KG1 (cell line): ENCODE measurements at regions not wholly inside any gene's neighbourhood (a gene's known extent, or its start where the extent isn't known, plus 50 kb on each side); places are given as distances from the start of the nearest gene placed in this dataset.

Source experiments
- DNase-seq: peaks from one replicate; lab custom pipeline; 2025; lab: John Stamatoyannopoulos, UW

- no peak for DNase-seq
Measured at GRCh38 chr3:148026009-148026588, 616.9 kb downstream of the ZIC1 start.

DNA sequence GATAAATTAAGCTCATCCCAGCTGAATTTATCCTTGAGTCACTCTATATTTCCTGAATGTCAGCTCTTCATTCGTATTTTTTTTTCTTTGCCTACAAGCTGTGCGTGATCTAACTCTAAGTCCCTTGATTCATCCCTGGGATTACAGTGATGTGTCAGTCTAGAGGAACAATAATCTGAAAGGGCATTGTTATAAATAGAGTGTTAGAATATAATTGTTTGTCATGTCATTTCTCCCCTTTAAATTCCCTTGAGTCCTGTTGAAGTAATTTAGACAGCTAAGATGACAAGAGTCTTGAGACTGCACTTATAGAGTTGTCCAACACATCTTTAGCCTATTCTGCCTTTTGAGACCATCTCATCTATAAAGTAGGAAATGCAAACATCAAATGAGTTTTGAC is 621.8 kb downstream of the ZIC1 start:
- no peak for DNase-seq

DNA sequence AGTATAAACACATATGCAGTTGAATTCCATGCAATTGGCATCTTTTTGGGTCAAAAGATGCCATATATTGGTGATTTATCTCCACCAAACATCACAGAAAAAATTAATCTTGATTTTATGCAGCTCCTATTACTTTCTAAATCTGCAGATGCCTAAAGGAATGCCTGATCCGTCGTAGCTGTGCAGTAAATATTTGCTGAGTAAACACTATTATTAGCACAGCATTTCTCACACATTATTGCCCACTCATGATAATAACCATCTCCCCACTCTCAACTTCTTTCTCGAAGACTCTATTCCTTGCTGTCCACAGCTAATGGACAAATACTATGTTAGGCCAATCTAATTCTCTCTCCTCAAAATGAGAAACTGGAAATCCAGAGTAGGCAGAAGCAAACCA is 625.2 kb downstream of the ZIC1 start:
- no peak for DNase-seq

GRCh38 chr3:148036331-148036876 is 627.2 kb downstream of the ZIC1 start:
- no peak for DNase-seq

GRCh38 chr3:148042663-148043445 is 633.7 kb downstream of the ZIC1 start:
- no peak for DNase-seq

GRCh38 chr3:148044151-148044550 is 635.0 kb downstream of the ZIC1 start:
- no peak for DNase-seq

- no peak for DNase-seq
Measured at GRCh38 chr3:148054999-148055398, 642.7 kb upstream of the AGTR1 start.

DNA sequence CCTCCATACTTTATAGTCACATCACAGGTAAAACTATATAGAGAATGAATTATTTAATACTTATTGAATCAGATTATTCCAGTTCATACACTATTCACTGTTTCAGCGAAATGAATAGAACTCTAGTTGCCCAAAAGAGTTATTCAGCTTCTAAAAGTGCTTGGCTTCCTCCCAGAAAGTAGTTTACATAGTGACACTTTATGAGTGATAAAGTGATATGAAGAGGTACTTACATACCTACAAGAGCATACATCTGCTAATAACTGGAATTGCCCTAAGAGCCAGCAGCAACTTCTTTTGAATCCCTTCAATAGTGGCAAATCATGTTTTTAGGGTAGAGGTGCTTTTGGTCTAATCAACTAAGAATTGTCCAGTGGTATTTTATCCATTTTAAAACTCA is 635.1 kb upstream of the AGTR1 start:
- no peak for DNase-seq

DNA sequence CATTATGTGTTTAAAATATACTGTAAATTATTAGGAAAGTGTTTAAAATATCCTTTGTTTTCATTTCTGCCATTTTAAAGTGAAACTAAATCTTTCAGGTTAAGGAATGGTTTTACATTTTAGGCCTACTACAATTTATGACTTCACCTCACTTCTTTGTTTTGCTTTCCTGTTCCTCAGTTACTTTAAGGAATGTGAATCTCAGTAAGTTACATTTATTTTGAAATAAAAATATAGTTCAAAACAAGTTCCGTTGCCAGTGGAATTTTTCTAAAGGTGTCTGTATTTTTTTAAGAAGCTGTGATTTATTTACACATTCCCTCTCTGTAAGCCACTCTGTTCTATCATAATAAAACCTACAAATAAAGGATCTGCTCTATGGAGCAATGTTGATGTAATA is 630.9 kb upstream of the AGTR1 start:
- no peak for DNase-seq

DNA sequence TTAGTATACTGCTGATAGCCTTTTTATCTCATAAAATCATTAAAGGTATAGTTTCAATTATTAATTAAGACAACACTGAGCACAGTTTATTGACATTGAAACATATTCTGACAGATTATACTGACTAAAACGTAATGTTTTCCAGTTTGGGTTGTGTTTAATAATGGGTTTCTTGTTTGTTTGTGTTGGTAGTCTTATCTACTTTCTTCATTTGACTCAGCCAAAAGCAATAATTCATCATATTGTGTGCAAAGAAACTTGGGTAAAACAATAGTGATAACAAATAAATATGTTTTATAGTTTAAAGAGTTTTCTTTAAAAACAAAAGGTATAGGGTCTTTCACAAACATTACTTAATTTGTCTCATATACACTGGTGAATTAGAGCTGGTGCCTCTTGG is 629.2 kb upstream of the AGTR1 start:
- DNase-seq, result no peak

DNA sequence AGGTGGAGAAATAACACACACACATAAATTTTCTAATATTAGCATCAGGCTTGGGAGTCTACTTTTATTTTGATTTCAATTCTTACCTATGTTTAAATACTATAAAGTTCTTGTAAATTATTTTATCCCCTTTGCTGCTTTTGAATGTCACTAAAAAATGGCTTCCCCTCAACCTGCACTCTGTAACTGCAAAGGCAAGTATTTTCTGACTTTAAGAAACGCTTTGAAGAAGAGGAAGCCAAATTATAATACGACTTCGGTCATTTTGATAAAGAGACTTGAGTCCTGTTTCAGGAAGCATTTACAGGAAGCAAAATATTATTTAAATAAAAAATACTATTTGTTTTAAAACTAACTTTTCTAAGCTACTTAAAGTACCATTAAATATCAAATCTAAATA is 627.7 kb upstream of the AGTR1 start:
- no peak for DNase-seq

DNA sequence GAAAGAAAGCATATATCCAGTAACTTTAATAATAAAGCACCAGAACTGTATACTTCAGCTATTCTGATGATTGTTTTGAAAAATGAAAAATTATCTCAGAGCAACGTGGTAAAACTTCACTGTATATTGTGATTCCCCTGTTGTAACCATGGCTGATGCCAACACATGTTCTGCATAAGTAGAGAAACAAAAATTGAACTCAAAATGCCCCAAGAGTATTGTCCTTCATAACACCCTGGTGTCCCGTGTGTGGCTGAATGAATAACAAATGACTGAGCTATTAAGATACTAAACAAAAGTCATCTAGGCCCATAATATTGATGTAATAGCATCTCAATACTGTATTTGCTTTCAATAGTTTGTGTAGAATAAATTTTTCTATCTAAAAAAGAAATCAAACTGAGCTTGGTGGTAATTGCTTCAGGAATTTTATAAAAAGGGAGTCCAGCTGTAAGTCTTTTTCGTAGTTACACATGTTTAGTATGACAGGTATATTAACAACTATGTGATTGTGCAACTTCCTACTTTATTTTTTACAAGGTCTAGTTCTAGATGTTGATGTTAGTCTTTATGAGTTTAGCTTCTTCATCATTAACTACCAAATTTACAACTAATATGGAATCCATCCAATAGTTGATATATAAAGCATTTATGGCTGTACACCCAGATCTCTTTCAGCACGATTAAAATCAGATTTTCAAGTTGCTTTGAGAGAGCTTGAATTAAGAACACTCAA is 623.8 kb upstream of the AGTR1 start:
- no peak for DNase-seq

GRCh38 chr3:148074946-148075345 is 622.8 kb upstream of the AGTR1 start:
- no peak for DNase-seq

DNA sequence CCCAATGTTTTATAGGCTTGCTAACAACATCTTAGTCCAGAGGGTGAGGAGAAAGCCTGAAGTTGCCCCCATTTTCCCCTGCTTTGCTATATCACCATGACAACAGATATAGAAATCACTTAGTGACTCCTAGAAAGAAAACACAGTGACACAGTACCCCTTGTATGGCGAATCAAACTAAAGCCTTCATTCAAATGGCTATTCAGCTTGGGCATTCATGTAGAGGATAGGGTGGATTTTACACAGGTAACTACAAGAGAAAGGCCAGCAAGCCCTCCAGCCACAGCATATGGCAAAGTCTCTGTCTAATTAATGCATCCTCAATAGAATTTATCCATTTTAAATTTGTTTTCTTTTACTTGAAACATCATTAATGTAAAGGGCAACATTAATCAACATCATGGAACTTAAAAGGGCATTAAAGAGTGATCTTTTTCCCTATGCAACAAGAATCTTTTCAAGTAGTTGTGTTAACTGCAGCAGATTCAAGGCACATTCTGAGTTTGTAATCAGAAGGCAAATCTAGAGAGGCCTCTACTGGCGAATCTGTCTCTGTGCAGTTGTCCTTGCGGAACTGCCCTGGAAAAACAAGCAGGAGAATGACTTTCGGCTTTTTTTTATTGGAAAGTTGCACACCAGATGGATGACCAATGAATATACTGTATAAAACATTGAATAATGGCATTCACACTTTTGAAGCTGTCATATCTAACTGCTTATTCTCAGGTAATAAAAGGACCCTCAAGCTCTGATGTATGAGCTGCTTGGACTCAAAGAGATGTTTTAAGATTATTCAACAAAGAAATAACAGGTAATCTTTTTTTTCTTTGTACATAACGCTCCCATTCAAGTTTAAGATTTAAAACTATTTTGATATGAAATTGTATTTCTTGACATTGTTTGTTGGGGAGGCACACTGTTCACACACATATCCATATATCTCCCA is 621.7 kb upstream of the AGTR1 start:
- DNase-seq, result no peak

DNA sequence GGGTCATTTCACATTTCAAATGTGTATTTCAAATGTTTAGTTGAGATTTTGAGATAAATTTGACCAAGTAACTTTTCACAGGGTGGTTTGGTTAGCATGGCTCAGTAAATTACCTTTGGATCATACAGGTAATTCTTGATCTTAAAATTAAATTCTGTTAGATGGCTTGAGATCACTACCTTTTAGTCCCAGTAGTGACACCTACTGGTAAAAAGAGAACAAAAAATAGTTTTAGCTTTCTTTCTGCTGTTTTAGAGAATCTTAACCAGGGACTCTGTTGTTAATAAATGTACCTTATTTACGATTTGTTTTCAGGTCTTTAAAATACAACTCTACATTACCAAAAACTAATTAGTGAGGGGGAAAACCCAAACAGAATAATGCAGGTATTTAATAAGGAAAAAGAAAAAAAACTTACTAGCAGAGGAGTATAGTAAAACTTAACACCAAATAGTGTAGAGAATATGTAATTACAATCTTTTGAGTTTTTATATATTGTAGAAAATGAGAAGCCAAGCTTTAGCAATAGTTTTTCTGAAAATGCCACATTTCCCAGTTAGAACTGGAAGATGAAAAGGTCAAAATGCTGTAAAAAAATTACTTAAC is 620.3 kb upstream of the AGTR1 start:
- DNase-seq, result peak; percentile 6

DNA sequence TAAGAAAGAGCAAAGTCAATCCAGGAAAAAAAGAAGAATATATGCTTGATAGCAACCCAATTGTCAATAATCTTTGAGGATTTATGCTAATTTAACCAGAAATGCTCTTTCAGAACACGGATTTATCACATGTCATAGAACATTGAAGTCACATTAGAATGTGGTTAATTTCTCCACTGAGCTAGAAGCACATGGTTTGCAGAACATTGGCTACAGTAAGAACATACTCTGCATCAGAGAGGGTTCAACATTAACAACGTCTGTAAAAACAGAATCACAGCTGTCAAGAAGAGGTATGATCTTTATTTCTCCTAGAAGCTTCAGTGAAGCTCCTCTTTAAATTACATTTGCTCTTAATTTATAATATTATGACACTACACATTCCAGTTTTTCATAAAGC is 619.7 kb upstream of the AGTR1 start:
- no peak for DNase-seq

DNA sequence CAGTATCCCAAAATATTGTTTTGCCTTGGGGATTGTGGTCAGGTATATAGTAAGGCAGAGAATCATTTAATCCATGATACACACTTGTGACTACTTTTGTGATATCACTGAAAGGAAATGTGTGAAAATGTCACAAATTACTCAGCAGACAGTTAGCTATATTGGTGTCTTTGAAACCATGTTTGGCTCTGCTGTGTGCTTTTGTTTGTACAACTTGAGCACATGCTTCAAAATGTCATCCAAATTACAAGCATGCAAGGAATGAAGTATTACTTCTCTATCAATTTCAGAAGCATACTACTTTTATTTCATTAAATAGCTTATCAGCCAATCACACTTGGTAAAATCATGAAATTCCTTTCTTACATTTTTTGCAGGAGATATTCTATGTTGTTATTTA is 619.0 kb upstream of the AGTR1 start:
- DNase-seq, result no peak

- no peak for DNase-seq
Measured at GRCh38 chr3:148079370-148079769, 618.3 kb upstream of the AGTR1 start.

DNA sequence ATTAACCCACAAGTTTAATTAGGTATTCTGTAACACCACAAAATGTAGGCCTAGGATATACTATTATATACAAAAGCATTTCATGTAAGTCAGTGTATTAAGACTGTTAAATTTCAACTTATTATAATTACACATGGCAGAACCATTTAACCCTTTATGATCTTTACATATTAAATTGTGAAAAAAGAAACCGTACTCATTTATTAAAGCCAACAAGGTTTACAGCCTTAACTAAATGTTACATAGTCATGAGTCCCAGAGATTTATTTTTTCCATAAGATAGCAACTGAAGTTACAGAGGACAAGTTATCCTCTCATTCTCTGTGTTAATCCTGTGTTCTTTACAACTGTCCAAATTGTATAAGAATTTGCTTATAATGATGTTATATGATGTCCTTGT is 615.8 kb upstream of the AGTR1 start:
- no peak for DNase-seq

DNA sequence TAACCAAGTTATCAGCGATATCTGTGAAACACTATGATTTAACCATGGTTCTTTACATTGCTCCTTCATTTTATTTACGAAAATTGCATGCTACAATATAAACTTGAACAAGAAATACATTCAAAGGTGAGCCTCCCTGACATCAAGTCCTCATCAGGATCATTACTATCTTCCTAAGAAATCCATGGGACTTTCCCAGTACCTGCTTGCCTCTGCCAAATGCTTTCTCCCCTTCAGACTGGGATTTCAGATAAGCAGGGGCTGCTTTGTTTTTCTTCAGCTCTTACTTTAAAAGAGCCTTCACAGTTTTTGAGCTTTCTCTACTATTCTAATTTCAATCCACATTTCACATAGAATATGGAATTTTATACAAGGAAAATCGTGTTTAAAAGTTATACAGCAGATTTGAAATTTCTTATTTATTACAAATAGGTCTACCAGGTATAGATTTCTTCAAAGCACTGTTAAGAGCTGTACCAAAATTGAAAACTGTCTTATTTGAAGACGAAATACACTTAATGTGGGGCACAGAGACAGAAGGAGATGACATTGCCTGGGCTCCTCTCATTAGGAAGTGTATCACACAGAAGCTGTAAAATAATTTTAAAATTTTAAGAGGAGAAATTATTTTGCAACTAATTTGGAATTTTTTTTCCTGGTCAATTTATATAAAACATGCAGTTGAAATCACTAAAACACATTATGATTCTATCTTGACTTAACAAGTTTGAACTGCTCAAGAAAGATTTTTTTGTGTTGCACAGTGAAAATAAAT is 615.0 kb upstream of the AGTR1 start:
- DNase-seq, result no peak
